ENCODE measurements at regions not wholly inside any gene's neighbourhood (a gene's known extent, or its start where the extent isn't known, plus 50 kb on each side); places are given as distances from the start of the nearest gene placed in this dataset.

GRCh38 chr4:114547340-114548134 lies 51.1 kb upstream of the UGT8 start:
- TF ChIP-seq EP300 (IDR thresholded peaks at IDR 0.05; ENCODE audit: low read depth) (no peak), CTCF (IDR thresholded peaks at IDR 0.05) (no peak)

Data from transverse colon (tissue), 3 donors.